Gastrocnemius medialis (tissue), 4 donors: ENCODE measurements at regions not wholly inside any gene's neighbourhood (a gene's known extent, or its start where the extent isn't known, plus 50 kb on each side); places are given as distances from the start of the nearest gene placed in this dataset.

Experiments
- POLR2A ChIP-seq, 2 donors: fragments of 450-650 bp; IDR thresholded peaks; one replicate each; pipeline ENCODE4 v1.6.1; 2017; ENCODE audit warnings: antibody characterized with exemption in 2 of 2, mild to moderate bottlenecking in 2 of 2, moderate library complexity in 2 of 2
- TF ChIP-seq, protein P1 (sequence below), 5 experiments: fragments of 450-650 bp in 3 of 5; fragments of 200-600 bp in 2 of 5; sonication (generic) in 2 of 5; IDR thresholded peaks in 4 of 5; conservative IDR thresholded peaks in 1 of 5; 1 replicate in 4 of 5; 2 replicates in 1 of 5; pipeline ENCODE4 v1.5.1; 2016 to 2019; ENCODE audit warnings: antibody characterized with exemption in 5 of 5, mild to moderate bottlenecking in 3 of 5, moderate library complexity in 3 of 5

DNA sequence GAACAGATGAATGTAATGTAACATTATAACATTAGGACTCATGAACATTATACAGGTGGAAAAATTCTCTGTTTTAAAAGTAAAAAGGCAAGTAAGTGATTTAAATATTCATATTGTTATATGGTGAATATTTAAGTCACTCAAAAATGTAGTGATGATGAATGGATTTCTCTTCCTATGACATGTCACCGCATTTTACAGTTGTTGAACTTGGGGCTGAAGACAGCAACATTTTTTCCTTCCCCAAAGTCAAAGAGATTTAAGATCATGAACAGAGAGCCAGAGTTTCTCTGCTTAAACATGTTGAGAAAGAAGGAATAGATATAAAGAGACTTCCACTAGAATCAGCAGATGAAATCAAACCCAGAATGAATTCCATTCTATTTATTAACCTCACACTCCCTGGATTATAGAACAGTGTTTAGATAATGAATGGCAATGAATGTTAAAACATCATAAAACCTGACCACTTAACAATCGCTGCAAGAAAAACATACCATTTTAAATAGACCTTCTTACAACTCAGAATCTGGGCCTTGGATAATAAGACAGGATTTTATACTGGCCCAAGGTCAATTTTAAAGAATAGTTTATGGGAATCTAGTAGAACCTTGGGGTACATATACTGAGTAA, 163.6 kb upstream of the SIX2 start:
- TF ChIP-seq, protein P1, sequence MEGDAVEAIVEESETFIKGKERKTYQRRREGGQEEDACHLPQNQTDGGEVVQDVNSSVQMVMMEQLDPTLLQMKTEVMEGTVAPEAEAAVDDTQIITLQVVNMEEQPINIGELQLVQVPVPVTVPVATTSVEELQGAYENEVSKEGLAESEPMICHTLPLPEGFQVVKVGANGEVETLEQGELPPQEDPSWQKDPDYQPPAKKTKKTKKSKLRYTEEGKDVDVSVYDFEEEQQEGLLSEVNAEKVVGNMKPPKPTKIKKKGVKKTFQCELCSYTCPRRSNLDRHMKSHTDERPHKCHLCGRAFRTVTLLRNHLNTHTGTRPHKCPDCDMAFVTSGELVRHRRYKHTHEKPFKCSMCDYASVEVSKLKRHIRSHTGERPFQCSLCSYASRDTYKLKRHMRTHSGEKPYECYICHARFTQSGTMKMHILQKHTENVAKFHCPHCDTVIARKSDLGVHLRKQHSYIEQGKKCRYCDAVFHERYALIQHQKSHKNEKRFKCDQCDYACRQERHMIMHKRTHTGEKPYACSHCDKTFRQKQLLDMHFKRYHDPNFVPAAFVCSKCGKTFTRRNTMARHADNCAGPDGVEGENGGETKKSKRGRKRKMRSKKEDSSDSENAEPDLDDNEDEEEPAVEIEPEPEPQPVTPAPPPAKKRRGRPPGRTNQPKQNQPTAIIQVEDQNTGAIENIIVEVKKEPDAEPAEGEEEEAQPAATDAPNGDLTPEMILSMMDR (IDR thresholded peaks at IDR 0.05 in 4 of 5, conservative IDR thresholded peaks at IDR 0.05 in 1 of 5), result no peak
- TF ChIP-seq POLR2A (IDR thresholded peaks at IDR 0.05), result no peak
